ENCODE measurements at regions not wholly inside any gene's neighbourhood (a gene's known extent, or its start where the extent isn't known, plus 50 kb on each side); places are given as distances from the start of the nearest gene placed in this dataset.

DNA sequence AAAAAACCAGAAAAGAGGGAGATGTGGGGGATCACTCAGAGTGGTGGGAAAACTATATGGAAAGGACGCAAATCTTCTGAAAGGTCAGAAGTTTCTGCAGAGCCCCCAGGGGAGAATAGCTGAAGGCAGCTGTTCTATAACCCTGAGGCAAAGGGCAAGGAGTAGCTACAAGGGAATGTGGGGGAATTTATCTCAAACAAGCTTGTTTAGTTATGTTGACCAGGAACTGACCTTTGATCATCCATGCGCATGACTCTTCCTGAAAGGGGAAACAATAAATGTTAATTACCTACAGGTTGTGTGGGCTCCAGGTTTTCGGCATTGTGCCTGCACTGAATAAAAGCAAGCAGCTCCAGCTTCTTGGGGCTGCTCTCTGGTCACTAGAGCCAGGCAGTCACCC, 968.5 kb downstream of the AACS start:
- TF ChIP-seq, protein P1, sequence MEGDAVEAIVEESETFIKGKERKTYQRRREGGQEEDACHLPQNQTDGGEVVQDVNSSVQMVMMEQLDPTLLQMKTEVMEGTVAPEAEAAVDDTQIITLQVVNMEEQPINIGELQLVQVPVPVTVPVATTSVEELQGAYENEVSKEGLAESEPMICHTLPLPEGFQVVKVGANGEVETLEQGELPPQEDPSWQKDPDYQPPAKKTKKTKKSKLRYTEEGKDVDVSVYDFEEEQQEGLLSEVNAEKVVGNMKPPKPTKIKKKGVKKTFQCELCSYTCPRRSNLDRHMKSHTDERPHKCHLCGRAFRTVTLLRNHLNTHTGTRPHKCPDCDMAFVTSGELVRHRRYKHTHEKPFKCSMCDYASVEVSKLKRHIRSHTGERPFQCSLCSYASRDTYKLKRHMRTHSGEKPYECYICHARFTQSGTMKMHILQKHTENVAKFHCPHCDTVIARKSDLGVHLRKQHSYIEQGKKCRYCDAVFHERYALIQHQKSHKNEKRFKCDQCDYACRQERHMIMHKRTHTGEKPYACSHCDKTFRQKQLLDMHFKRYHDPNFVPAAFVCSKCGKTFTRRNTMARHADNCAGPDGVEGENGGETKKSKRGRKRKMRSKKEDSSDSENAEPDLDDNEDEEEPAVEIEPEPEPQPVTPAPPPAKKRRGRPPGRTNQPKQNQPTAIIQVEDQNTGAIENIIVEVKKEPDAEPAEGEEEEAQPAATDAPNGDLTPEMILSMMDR (conservative IDR thresholded peaks at IDR 0.05), result no peak
- TF ChIP-seq EZH2 (IDR thresholded peaks at IDR 0.05; ENCODE audit: low read depth), result no peak
